IgD-negative memory B cell (primary cell): ENCODE measurements at regions not wholly inside any gene's neighbourhood (a gene's known extent, or its start where the extent isn't known, plus 50 kb on each side); places are given as distances from the start of the nearest gene placed in this dataset.

Experiments
- H3K27ac Mint-ChIP-seq, 3 donors: one replicate each; pipeline ENCODE4 v1.8.0; 2020 to 2022; ENCODE audit warnings: mild to moderate bottlenecking in 3 of 3, mixed read lengths in 3 of 3, moderate library complexity in 1 of 3
- H3K27me3 Mint-ChIP-seq: one replicate; pipeline ENCODE4 v1.8.0; 2021; ENCODE audit warnings: mixed read lengths
- H3K36me3 Mint-ChIP-seq: one replicate; pipeline ENCODE4 v1.8.0; 2020; ENCODE audit warnings: mild to moderate bottlenecking, mixed read lengths
- H3K4me1 Mint-ChIP-seq, 3 donors: one replicate each; pipeline ENCODE4 v1.8.0; 2020 to 2022; ENCODE audit warnings: mixed read lengths in 3 of 3, mild to moderate bottlenecking in 1 of 3
- H3K4me3 Mint-ChIP-seq, 4 donors: one replicate each; pipeline ENCODE4 v1.8.0; 2020 to 2022; ENCODE audit warnings: mild to moderate bottlenecking in 4 of 4, mixed read lengths in 4 of 4, moderate library complexity in 3 of 4
- H3K9me3 Mint-ChIP-seq, 3 donors: one replicate each; pipeline ENCODE4 v1.8.0; 2020 to 2021; ENCODE audit warnings: mixed read lengths in 3 of 3, mild to moderate bottlenecking in 1 of 3

- H3K27ac Mint-ChIP-seq, result no peak overlapping the region
- no peak overlapping the region for H3K4me3 Mint-ChIP-seq
- no peaks in the 10 kb centered on the region for H3K36me3 Mint-ChIP-seq
- H3K4me1 Mint-ChIP-seq, result no peaks in the 10 kb centered on the region
- H3K27me3 Mint-ChIP-seq, result peaks cover 2% of the 10 kb centered on the region
- H3K9me3 Mint-ChIP-seq, result peaks cover 0 to 3% (median 2%) of the 10 kb centered on the region in 3 donors
Observed at GRCh38 chr14:55734731-55735130, 154.7 kb downstream of the KTN1 start.

DNA sequence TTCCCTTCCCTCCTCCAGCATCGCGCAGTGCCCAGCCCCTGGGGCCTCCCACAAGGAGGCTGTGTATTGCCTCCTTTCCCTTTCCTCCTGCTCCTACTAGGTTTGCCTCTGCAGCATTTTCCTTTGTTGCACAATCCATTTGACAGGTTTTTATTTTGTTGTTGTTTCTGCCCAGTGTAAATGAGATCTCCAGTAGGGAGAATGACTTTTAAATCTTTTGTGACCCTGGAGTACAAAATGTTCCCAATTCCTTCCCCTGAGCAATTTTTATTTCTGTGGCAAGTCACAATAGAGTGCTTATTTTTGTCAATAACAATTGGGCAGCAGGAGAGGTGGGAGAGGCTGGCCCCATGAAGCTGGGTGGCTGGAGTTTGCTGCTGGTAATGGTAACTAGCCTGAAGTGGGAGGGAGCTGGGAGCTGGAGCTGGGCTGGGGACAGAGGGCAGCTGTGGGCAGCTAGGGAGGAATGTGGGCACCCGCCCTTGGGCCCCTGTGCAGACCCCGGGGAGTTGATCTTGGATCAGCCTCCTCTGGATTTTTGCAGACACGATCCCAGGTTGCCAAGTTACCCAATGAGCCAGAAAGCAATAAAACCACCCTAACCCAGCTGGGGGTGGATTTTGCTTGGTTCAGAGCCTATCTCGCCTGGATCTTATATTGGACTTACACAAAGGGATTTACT, 160.1 kb downstream of the KTN1 start:
- Mint-ChIP-seq H3K4me1 (no peaks in the 10 kb centered on the region), H3K4me3 (no peak overlapping the region), H3K27me3 (no peaks in the 10 kb centered on the region), H3K9me3 (peaks cover 0 to 3% (median 2%) of the 10 kb centered on the region in 3 donors), H3K27ac (no peak overlapping the region), H3K36me3 (no peaks in the 10 kb centered on the region)

DNA sequence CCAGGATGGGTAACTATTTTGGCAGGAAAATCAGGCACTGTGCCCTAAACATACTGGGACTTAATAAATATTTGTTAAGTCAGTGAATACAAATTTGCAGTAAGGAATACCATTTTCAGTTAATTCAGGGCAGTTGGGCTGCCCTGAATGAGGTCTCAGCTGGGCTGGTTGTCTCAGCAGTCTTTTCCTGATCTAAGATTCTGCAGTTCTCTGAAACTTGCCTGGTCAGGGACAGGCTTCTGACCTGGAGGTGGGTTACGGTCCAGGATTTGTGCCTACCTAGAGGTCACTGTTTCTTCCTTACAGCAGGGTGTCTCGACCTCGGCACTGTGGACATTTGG, 160.6 kb downstream of the KTN1 start:
- Mint-ChIP-seq H3K9me3 (peaks cover 0 to 2% (median under 1%) of the 10 kb centered on the region in 3 donors), H3K36me3 (no peaks in the 10 kb centered on the region), H3K27me3 (no peaks in the 10 kb centered on the region), H3K4me3 (no peak overlapping the region), H3K27ac (no peak overlapping the region), H3K4me1 (no peaks in the 10 kb centered on the region)

DNA sequence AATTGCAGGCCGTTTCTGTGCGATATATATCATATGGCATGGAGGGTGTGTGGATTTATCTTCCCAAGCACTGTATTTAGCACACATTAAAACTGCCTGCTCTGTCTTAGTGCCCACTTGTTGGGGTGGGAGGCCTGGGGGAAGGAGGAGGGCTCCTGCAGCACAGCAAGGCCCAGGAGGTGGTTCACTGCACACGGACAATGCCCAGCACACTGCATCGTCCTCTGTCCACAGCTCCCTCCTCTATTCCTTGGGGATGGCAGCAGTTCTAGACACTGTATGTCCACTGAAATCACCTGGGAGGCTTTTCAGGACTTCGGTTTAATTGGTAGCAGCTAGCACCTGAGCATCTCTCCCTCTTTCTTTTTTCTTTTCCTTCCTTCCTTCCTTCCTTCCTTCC, 161.2 kb downstream of the KTN1 start:
- Mint-ChIP-seq H3K36me3 (no peaks in the 10 kb centered on the region), H3K27me3 (no peaks in the 10 kb centered on the region), H3K4me3 (no peak overlapping the region), H3K27ac (no peak overlapping the region), H3K4me1 (no peaks in the 10 kb centered on the region), H3K9me3 (no peaks in the 10 kb centered on the region)

GRCh38 chr14:55743551-55743950, 163.5 kb downstream of the KTN1 start:
- Mint-ChIP-seq H3K27me3 (no peaks in the 10 kb centered on the region), H3K4me1 (no peaks in the 10 kb centered on the region), H3K9me3 (no peaks in the 10 kb centered on the region), H3K27ac (peak overlapping the region in 1 of 3 donors; percentile 59), H3K4me3 (no peak overlapping the region), H3K36me3 (no peaks in the 10 kb centered on the region)

DNA sequence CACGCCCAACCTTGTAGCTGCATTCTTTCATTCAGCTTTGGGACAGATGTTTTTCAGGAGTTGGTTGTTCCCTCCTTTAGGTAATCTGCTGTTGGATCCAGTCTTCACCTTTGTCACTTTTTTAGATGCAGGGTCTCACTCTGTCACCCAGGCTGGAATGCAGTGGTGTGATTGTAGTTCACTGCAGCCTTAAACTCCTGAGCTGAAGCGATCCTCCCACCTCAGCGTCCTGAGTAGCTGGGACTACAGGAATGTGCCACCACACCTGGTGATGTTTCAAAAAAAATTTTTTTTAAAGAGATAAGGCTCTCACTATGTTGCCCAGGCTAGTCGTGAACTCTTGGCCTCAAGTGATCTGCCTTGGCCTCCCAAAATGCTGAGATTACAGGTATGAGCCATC, 164.3 kb downstream of the KTN1 start:
- no peaks in the 10 kb centered on the region for H3K36me3 Mint-ChIP-seq

DNA sequence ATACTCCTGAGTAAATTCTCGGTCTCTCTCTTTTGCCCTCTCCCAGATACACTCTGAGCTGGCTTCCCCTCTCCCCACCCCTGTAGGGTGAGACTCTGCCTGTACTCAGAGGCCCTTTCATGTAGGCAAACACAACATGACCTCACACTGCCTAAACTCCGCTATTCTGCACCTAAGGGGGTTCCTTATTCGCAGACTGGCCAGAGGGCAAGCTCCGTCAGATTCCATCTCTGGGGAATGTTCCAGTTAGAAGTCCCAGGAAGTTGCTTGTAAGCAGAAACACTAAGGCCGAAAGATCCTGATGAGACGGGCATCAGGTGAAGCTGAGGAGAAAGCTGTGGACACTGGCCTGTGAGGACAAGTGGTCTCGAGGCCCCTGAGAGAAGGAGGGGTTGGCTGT, 165.9 kb downstream of the KTN1 start:
- no peaks in the 10 kb centered on the region for H3K4me1 Mint-ChIP-seq

More for the DNA sequence above, 164.3 kb downstream of the KTN1 start:
- no peaks in the 10 kb centered on the region for H3K27me3 Mint-ChIP-seq
- H3K27ac Mint-ChIP-seq, result no peak overlapping the region
- H3K4me3 Mint-ChIP-seq, result no peak overlapping the region
- no peaks in the 10 kb centered on the region for H3K9me3 Mint-ChIP-seq
- no peaks in the 10 kb centered on the region for H3K4me1 Mint-ChIP-seq

DNA sequence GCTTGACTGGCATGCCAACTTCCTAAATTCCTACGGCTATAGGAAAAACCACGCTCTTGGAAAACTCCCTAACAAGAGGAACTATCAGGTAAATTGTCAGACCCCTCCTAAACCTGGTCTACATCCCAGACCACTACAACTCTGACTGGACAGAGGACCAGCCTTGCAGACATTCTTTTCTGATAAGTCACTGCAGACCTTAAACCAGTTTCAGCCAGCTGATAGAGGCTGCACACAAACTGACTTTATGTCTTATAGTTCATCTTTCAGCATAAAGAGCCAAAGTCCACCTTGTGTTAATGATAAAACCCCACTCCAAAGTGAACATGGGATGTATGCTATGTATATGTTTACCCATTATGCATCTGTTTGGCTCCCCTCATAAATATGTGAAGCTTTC, 166.6 kb downstream of the KTN1 start:
- Mint-ChIP-seq H3K4me1 (no peaks in the 10 kb centered on the region), H3K36me3 (no peaks in the 10 kb centered on the region), H3K9me3 (no peaks in the 10 kb centered on the region), H3K4me3 (no peak overlapping the region), H3K27ac (no peak overlapping the region), H3K27me3 (no peaks in the 10 kb centered on the region)

More for the DNA sequence above, 165.9 kb downstream of the KTN1 start:
- Mint-ChIP-seq H3K36me3 (no peaks in the 10 kb centered on the region), H3K9me3 (no peaks in the 10 kb centered on the region), H3K4me3 (no peak overlapping the region), H3K27me3 (no peaks in the 10 kb centered on the region), H3K27ac (no peak overlapping the region)

DNA sequence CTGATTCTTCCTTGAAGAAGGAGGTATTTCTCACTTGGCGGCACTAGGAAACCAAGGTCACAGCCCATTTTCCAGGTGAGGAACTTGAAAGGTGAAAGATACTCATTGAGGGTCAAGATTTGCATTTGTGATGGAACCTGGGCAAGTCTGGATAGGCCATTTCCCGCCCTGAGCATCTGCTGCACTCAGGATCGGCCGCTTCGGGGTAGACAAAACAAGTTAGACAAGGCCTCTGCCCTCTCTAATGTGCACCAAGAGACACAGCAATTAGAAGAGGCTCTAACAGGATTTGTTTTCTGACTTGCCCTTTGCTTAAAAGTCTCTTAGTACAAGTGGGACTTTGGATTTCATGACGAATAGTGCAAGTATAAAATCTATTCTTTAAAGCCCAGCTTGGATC, 167.2 kb downstream of the KTN1 start:
- H3K4me3 Mint-ChIP-seq, result no peak overlapping the region
- no peaks in the 10 kb centered on the region for H3K4me1 Mint-ChIP-seq
- H3K9me3 Mint-ChIP-seq, result no peaks in the 10 kb centered on the region
- H3K27me3 Mint-ChIP-seq, result no peaks in the 10 kb centered on the region
- no peaks in the 10 kb centered on the region for H3K36me3 Mint-ChIP-seq
- H3K27ac Mint-ChIP-seq, result no peak overlapping the region

GRCh38 chr14:55749201-55749812, 169.3 kb downstream of the KTN1 start:
- H3K27ac Mint-ChIP-seq, result peak overlapping the region in 1 of 3 donors; percentile 65
- no peak overlapping the region for H3K4me3 Mint-ChIP-seq
- H3K4me1 Mint-ChIP-seq, result no peaks in the 10 kb centered on the region
- H3K9me3 Mint-ChIP-seq, result no peaks in the 10 kb centered on the region
- H3K36me3 Mint-ChIP-seq, result no peaks in the 10 kb centered on the region
- H3K27me3 Mint-ChIP-seq, result no peaks in the 10 kb centered on the region

DNA sequence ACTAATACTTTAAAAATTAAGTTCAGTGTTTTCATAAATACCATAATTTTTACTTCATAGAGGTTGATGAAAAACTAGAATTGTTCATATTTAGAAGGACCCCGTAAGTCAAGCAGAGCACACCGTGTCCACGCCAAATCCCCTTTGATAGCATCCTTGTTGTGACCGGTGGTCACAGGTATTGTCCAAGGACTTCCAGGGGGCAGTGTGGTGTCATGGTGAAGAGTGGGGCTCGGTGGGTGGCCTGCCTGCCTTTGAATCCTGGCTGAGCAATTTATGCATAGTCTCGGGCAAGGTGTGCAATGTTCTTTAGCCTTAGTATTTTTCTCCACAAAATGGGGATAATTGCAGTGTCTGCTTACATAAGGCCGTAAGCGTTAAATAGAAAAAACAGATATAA, 169.9 kb downstream of the KTN1 start:
- Mint-ChIP-seq H3K4me3 (no peak overlapping the region), H3K27me3 (no peaks in the 10 kb centered on the region), H3K36me3 (no peaks in the 10 kb centered on the region), H3K27ac (no peak overlapping the region), H3K9me3 (no peaks in the 10 kb centered on the region), H3K4me1 (no peaks in the 10 kb centered on the region)

- Mint-ChIP-seq H3K36me3 (no peaks in the 10 kb centered on the region), H3K4me1 (no peaks in the 10 kb centered on the region), H3K27me3 (no peaks in the 10 kb centered on the region), H3K9me3 (no peaks in the 10 kb centered on the region), H3K4me3 (no peak overlapping the region), H3K27ac (no peak overlapping the region)
Observed at GRCh38 chr14:55752580-55753390, 172.8 kb downstream of the KTN1 start.

DNA sequence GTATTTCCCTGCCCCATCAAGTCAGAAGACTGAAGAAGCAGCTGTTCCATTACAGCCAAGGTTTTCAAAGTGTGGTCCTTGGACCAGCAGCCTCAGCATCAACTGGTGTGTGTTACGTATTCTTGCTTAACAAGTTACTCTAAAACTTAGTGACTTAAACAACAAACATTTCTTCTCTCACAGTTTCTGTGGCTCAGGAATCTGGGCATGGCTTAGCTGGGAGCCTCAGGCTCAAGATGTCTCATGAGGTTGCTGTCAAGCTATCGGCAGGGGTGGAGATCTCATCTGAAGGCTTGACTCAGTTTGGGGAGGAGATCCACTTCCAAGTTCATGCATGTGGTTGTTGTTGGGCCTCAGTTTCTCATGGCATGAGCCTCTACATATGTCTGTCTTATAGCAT, 174.5 kb downstream of the KTN1 start:
- Mint-ChIP-seq H3K27ac (no peak overlapping the region), H3K36me3 (no peaks in the 10 kb centered on the region), H3K4me1 (no peaks in the 10 kb centered on the region), H3K9me3 (no peaks in the 10 kb centered on the region), H3K27me3 (no peaks in the 10 kb centered on the region), H3K4me3 (no peak overlapping the region)

GRCh38 chr14:55754871-55755270, 174.9 kb downstream of the KTN1 start:
- H3K9me3 Mint-ChIP-seq, result no peaks in the 10 kb centered on the region
- no peaks in the 10 kb centered on the region for H3K27me3 Mint-ChIP-seq
- no peaks in the 10 kb centered on the region for H3K4me1 Mint-ChIP-seq
- H3K4me3 Mint-ChIP-seq, result no peak overlapping the region
- H3K36me3 Mint-ChIP-seq, result no peaks in the 10 kb centered on the region
- no peak overlapping the region for H3K27ac Mint-ChIP-seq

- no peaks in the 10 kb centered on the region for H3K36me3 Mint-ChIP-seq
- no peaks in the 10 kb centered on the region for H3K4me1 Mint-ChIP-seq
- H3K9me3 Mint-ChIP-seq, result no peaks in the 10 kb centered on the region
- H3K27me3 Mint-ChIP-seq, result no peaks in the 10 kb centered on the region
- no peak overlapping the region for H3K27ac Mint-ChIP-seq
- no peak overlapping the region for H3K4me3 Mint-ChIP-seq
Observed at GRCh38 chr14:55756078-55756477, 176.1 kb downstream of the KTN1 start.

GRCh38 chr14:55756557-55756956, 176.6 kb downstream of the KTN1 start:
- Mint-ChIP-seq H3K27me3 (no peaks in the 10 kb centered on the region), H3K27ac (no peak overlapping the region), H3K9me3 (no peaks in the 10 kb centered on the region)

More at GRCh38 chr14:55756557-55756956, 176.6 kb downstream of the KTN1 start:
- Mint-ChIP-seq H3K36me3 (no peaks in the 10 kb centered on the region), H3K4me1 (no peaks in the 10 kb centered on the region), H3K4me3 (no peak overlapping the region)
